HepG2 (cell line): ENCODE measurements at regions not wholly inside any gene's neighbourhood (a gene's known extent, or its start where the extent isn't known, plus 50 kb on each side); places are given as distances from the start of the nearest gene placed in this dataset.

ENCODE experiments used
- ATF7-NPFF ChIP-seq: sonication (generic); formaldehyde crosslinking; IDR thresholded peaks from 2 replicates; pipeline ENCODE4 v1.8.1; 2023; ENCODE audit warnings: mild to moderate bottlenecking, low read depth, missing genetic modification reagents, moderate library complexity
- CTCF ChIP-seq: sonication (generic); formaldehyde crosslinking; IDR thresholded peaks from 2 replicates; pipeline ENCODE4 v1.5.0; 2020; ENCODE audit warnings: mild to moderate bottlenecking, missing genetic modification reagents, moderate library complexity
- DBP ChIP-seq: sonication (generic); formaldehyde crosslinking; IDR thresholded peaks from 2 replicates; pipeline ENCODE4 v1.4.0; 2020; ENCODE audit warnings: missing genetic modification reagents; ENCODE audit errors: not compliant biosample characterization
- EEA1 ChIP-seq: sonication (generic); formaldehyde crosslinking; IDR thresholded peaks from 2 replicates; pipeline ENCODE4 v1.5.1; 2020; ENCODE audit warnings: mild to moderate bottlenecking, missing genetic modification reagents, borderline replicate concordance
- FOXA1 ChIP-seq, 2 experiments: fragments of 450-650 bp in 1 of 2; sonication (generic) in 1 of 2; formaldehyde crosslinking in 1 of 2; IDR thresholded peaks; 2 replicates each; pipeline versions ENCODE4 v1.4.0 to v1.6.1; 2016 to 2020; ENCODE audit warnings: missing genetic modification reagents in 1 of 2
- FOXP1 ChIP-seq, 2 experiments: fragments of 450-650 bp in 1 of 2; IDR thresholded peaks; 2 replicates each; pipeline ENCODE4 v1.6.1; 2017 to 2018; ENCODE audit warnings: antibody characterized with exemption in 1 of 2
- HDAC2 ChIP-seq: sonication (generic); formaldehyde crosslinking; IDR thresholded peaks from 2 replicates; pipeline ENCODE4 v1.4.0; 2020; ENCODE audit warnings: missing genetic modification reagents
- HIC2 ChIP-seq: sonication (generic); formaldehyde crosslinking; IDR thresholded peaks from 2 replicates; pipeline ENCODE4 v1.9.0; 2022; ENCODE audit warnings: low read depth, missing genetic modification reagents
- HMG20A ChIP-seq: IDR thresholded peaks from 2 replicates; pipeline ENCODE4 v1.6.1; 2016; ENCODE audit warnings: borderline replicate concordance
- HNRNPL ChIP-seq: fragments of 200-400 bp; formaldehyde crosslinking; IDR thresholded peaks from 2 replicates; pipeline ENCODE4 v1.6.1; 2017; ENCODE audit warnings: mild to moderate bottlenecking, low read depth, low read length
- JUND ChIP-seq: sonication (generic); formaldehyde crosslinking; IDR thresholded peaks from 2 replicates; pipeline ENCODE4 v1.8.0; 2022; ENCODE audit warnings: mild to moderate bottlenecking, missing genetic modification reagents
- KDM5A ChIP-seq: fragments of 200-600 bp; sonication (generic); IDR thresholded peaks from 2 replicates; pipeline ENCODE4 v1.7.0; 2018; ENCODE audit warnings: antibody characterized with exemption, mild to moderate bottlenecking, low read length, borderline replicate concordance
- MEIS1 ChIP-seq: sonication (generic); formaldehyde crosslinking; IDR thresholded peaks from 2 replicates; pipeline ENCODE4 v1.9.0; 2021; ENCODE audit warnings: mild to moderate bottlenecking, missing genetic modification reagents, moderate library complexity, borderline replicate concordance
- MTF2 ChIP-seq: sonication (generic); formaldehyde crosslinking; IDR thresholded peaks from 2 replicates; pipeline ENCODE4 v1.5.0; 2020; ENCODE audit warnings: missing genetic modification reagents, borderline replicate concordance
- SNAPC2 ChIP-seq: sonication (generic); formaldehyde crosslinking; IDR thresholded peaks from 2 replicates; pipeline ENCODE4 v1.8.1; 2022; ENCODE audit warnings: mild to moderate bottlenecking, missing genetic modification reagents
- SP1 ChIP-seq, 2 experiments: fragments of 450-650 bp in 1 of 2; sonication (generic) in 1 of 2; formaldehyde crosslinking in 1 of 2; IDR thresholded peaks; 2 replicates each; pipeline versions ENCODE4 v1.4.0 to v1.6.1; 2016 to 2020; ENCODE audit warnings: missing genetic modification reagents in 1 of 2
- UBTF ChIP-seq: sonication (generic); formaldehyde crosslinking; IDR thresholded peaks from 2 replicates; pipeline ENCODE4 v1.4.0; 2020; ENCODE audit warnings: mild to moderate bottlenecking, missing genetic modification reagents
- ZKSCAN5 ChIP-seq: sonication (generic); formaldehyde crosslinking; IDR thresholded peaks from 2 replicates; pipeline ENCODE4 v1.5.1; 2020; ENCODE audit warnings: mild to moderate bottlenecking, missing genetic modification reagents
- ZNF101 ChIP-seq: sonication (generic); formaldehyde crosslinking; IDR thresholded peaks from 2 replicates; pipeline ENCODE4 v1.4.0; 2020; ENCODE audit warnings: mild to moderate bottlenecking, low read depth, missing genetic modification reagents, borderline replicate concordance
- ZNF143 ChIP-seq: sonication (generic); formaldehyde crosslinking; IDR thresholded peaks from 2 replicates; pipeline ENCODE4 v1.4.0; 2020; ENCODE audit warnings: missing genetic modification reagents
- ZNF558 ChIP-seq: sonication (generic); formaldehyde crosslinking; IDR thresholded peaks from 2 replicates; pipeline ENCODE4 v1.9.0; 2022; ENCODE audit warnings: mild to moderate bottlenecking, missing genetic modification reagents, borderline replicate concordance
- ZNF660 ChIP-seq: sonication (generic); formaldehyde crosslinking; IDR thresholded peaks from 2 replicates; pipeline ENCODE4 v1.5.1; 2020; ENCODE audit warnings: mild to moderate bottlenecking, low read depth, missing genetic modification reagents, borderline replicate concordance
- ZNF816 ChIP-seq: sonication (generic); formaldehyde crosslinking; IDR thresholded peaks from 2 replicates; pipeline ENCODE4 v1.8.0; 2022; ENCODE audit warnings: missing genetic modification reagents, mild to moderate bottlenecking, borderline replicate concordance
- TF ChIP-seq, protein P1 (sequence below): IDR thresholded peaks from 2 replicates; pipeline ENCODE4 v1.6.1; 2016

GRCh38 chr6:63496361-63496804 lies 75.9 kb upstream of the LOC128125822 start (continued):
- TF ChIP-seq HIC2 (CRISPR knock-in tag) (no peak), ZNF101 (CRISPR knock-in tag) (no peak), HDAC2 (CRISPR knock-in tag) (no peak), HNRNPL (no peak), UBTF (CRISPR knock-in tag) (no peak), MTF2 (CRISPR knock-in tag) (no peak), SNAPC2 (CRISPR knock-in tag) (no peak), DBP (CRISPR knock-in tag) (no peak), ZNF816 (CRISPR knock-in tag) (no peak), KDM5A (no peak), CTCF (no peak), MEIS1 (CRISPR knock-in tag) (no peak), EEA1 (CRISPR knock-in tag) (no peak), ZKSCAN5 (CRISPR knock-in tag) (no peak), ATF7-NPFF (no peak), JUND (CRISPR knock-in tag) (peak; percentile 86), ZNF558 (CRISPR knock-in tag) (no peak), ZNF143 (no peak), HMG20A (CRISPR knock-in tag) (peak; percentile 41; the same call in 1 of the 2 replicates), FOXA1 (IDR thresholded peaks at IDR 0.05) (no peak), FOXA1 (CRISPR knock-in tag; IDR thresholded peaks at IDR 0.05) (no peak), ZNF660 (CRISPR knock-in tag) (no peak), SP1 (IDR thresholded peaks at IDR 0.05) (no peak), SP1 (CRISPR knock-in tag; IDR thresholded peaks at IDR 0.05) (no peak), FOXP1 (IDR thresholded peaks at IDR 0.05) (no peak), FOXP1 (CRISPR knock-in tag; IDR thresholded peaks at IDR 0.05) (0 out of 2 replicates have a peak, but pooled peaks have one; percentile 34)
- TF ChIP-seq, protein P1, sequence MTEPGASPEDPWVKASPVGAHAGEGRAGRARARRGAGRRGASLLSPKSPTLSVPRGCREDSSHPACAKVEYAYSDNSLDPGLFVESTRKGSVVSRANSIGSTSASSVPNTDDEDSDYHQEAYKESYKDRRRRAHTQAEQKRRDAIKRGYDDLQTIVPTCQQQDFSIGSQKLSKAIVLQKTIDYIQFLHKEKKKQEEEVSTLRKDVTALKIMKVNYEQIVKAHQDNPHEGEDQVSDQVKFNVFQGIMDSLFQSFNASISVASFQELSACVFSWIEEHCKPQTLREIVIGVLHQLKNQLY (CRISPR knock-in tag) = no peak
